A549 (cell line): ENCODE measurements at regions not wholly inside any gene's neighbourhood (a gene's known extent, or its start where the extent isn't known, plus 50 kb on each side); places are given as distances from the start of the nearest gene placed in this dataset.
A peak's percentile ranks its signal among the peaks of the same experiment; 100 is the strongest.
"Not testable (repeated sequence)": the region's sequence is repeated elsewhere in the genome, so short reads cannot be mapped to it uniquely, and the experiment has no call there.

Source experiments
- ATAC-seq, 2 experiments: fragments of 200-7000 bp in 1 of 2; fragments of >200 bp in 1 of 2; cut with Nextera tagmentation in 1 of 2; cut with Tn5 transposase in 1 of 2; 3 replicates each; pipeline versions ENCODE4 v1.8.0 to v1.9.1; 2018 to 2020; ENCODE audit warnings: mild to moderate bottlenecking in 1 of 2, moderate library complexity in 1 of 2
- CTCF ChIA-PET: fragments of 300-600 bp; sonication (Branson Sonifier 250); formaldehyde crosslinking; extraction: SDS; loops from one replicate; lab custom pipeline; 2021; ENCODE audit warnings: antibody characterized with exemption, inconsistent platforms; lab: Yijun Ruan, JAX
- POLR2A ChIA-PET: fragments of 350-600 bp; formaldehyde crosslinking; extraction: SDS; loops from one replicate; lab custom pipeline; 2021; ENCODE audit warnings: antibody characterized with exemption, inconsistent platforms; lab: Yijun Ruan, JAX
- DNase-seq, 2 experiments: peaks; one replicate each; pipeline versions ENCODE4 v3.0.0 to v3.0.0-alpha.2; 2011 to 2016; ENCODE audit warnings: low read depth in 1 of 2, low spot score in 1 of 2
- FAIRE-seq: peaks from 2 replicates; lab custom pipeline; 2011; peaks lifted over from hg19 to GRCh38; lab: Jason Lieb, UNC
- H3K27ac ChIP-seq, 2 experiments: fragments of >200 bp; sonication (Bioruptor Twin); formaldehyde crosslinking; 3 replicates each; pipeline ENCODE4 v1.5.1; 2016 to 2017
- H3K4me1 ChIP-seq: fragments of >200 bp; sonication (Bioruptor Twin); formaldehyde crosslinking; 3 replicates; pipeline ENCODE4 v1.6.1; 2016
- H3K4me2 ChIP-seq: fragments of >200 bp; sonication (Bioruptor Twin); formaldehyde crosslinking; 3 replicates; pipeline ENCODE4 v1.6.1; 2016
- H3K4me3 ChIP-seq: fragments of >200 bp; sonication (Bioruptor Twin); formaldehyde crosslinking; 3 replicates; pipeline ENCODE4 v1.5.1; 2016
- H3K9me3 ChIP-seq: fragments of >200 bp; sonication (Bioruptor Twin); formaldehyde crosslinking; 3 replicates; pipeline ENCODE4 v1.6.1; 2016
- BHLHE40 ChIP-seq: IDR thresholded peaks from 2 replicates; pipeline ENCODE4 v1.6.1; 2012; ENCODE audit warnings: low read depth, low read length, inconsistent platforms
- CBX8 ChIP-seq: fragments of 200-600 bp; sonication (generic); IDR thresholded peaks from 2 replicates; pipeline ENCODE4 v1.6.1; 2016
- CEBPB ChIP-seq, 2 experiments: fragments of >200 bp in 1 of 2; sonication (Bioruptor Twin) in 1 of 2; formaldehyde crosslinking in 1 of 2; IDR thresholded peaks; 2 replicates each; pipeline ENCODE4 v1.6.1; 2012 to 2016
- EP300 ChIP-seq, 2 experiments: fragments of >200 bp; sonication (Bioruptor Twin); formaldehyde crosslinking; IDR thresholded peaks; 2 replicates in 1 of 2; 3 replicates in 1 of 2; pipeline ENCODE4 v1.6.1; 2016 to 2017
- ESRRA ChIP-seq: fragments of 150-350 bp; IDR thresholded peaks from 2 replicates; pipeline ENCODE4 v1.6.1; 2014; ENCODE audit warnings: mild to moderate bottlenecking, low read length, borderline replicate concordance
- FOSB ChIP-seq: fragments of 250-450 bp; sonication (Bioruptor Pico); IDR thresholded peaks from 2 replicates; pipeline ENCODE4 v1.5.0; 2020; ENCODE audit warnings: mild to moderate bottlenecking, moderate library complexity
- FOXS1 ChIP-seq: fragments of 250-450 bp; sonication (Bioruptor Pico); IDR thresholded peaks from 2 replicates; pipeline ENCODE4 v1.5.0; 2020; ENCODE audit warnings: mild to moderate bottlenecking, moderate library complexity
- HDAC2 ChIP-seq: fragments of 200-600 bp; sonication (generic); IDR thresholded peaks from 2 replicates; pipeline ENCODE4 v1.6.1; 2016
- HEYL ChIP-seq: fragments of 250-450 bp; sonication (Bioruptor Pico); IDR thresholded peaks from 2 replicates; pipeline ENCODE4 v1.8.0; 2021; ENCODE audit warnings: mild to moderate bottlenecking, moderate library complexity
- JUN ChIP-seq, 2 experiments: fragments of >200 bp; sonication (Bioruptor Twin); formaldehyde crosslinking; IDR thresholded peaks; 2 replicates in 1 of 2; 3 replicates in 1 of 2; pipeline ENCODE4 v1.6.1; 2016 to 2017
- KDM5A ChIP-seq: fragments of 200-600 bp; sonication (generic); IDR thresholded peaks from 2 replicates; pipeline ENCODE4 v1.6.1; 2016; ENCODE audit warnings: antibody characterized with exemption, mild to moderate bottlenecking
- MAZ ChIP-seq: fragments of 150-350 bp; IDR thresholded peaks from 2 replicates; pipeline ENCODE4 v1.6.1; 2014; ENCODE audit warnings: antibody characterized with exemption, low read depth, low read length, borderline replicate concordance
- MYC ChIP-seq: IDR thresholded peaks from 2 replicates; pipeline ENCODE4 v1.6.1; 2012; ENCODE audit warnings: mild to moderate bottlenecking, inconsistent platforms, low read length, improper control_type of control experiment, borderline replicate concordance
- NFE2L2 ChIP-seq: fragments of 150-350 bp; conservative IDR thresholded peaks from 2 replicates; pipeline ENCODE4 v1.6.1; 2014; ENCODE audit warnings: low read length
- NPAS2 ChIP-seq: fragments of 250-450 bp; sonication (Bioruptor Pico); IDR thresholded peaks from 2 replicates; pipeline ENCODE4 v1.8.0; 2022; ENCODE audit warnings: mild to moderate bottlenecking, moderate library complexity, borderline replicate concordance
- NR3C1 ChIP-seq: fragments of >200 bp; sonication (Bioruptor Twin); formaldehyde crosslinking; IDR thresholded peaks from 3 replicates; pipeline ENCODE4 v1.6.1; 2017
- POLR2A ChIP-seq: IDR thresholded peaks from 2 replicates; pipeline ENCODE4 v1.6.1; 2012; ENCODE audit warnings: mild to moderate bottlenecking, low read length
- POLR2AphosphoS2 ChIP-seq: conservative IDR thresholded peaks from 2 replicates; pipeline ENCODE4 v1.6.1; 2012; ENCODE audit warnings: low read length, improper control_type of control experiment, inconsistent platforms
- RAD21 ChIP-seq, 2 experiments: fragments of >200 bp in 1 of 2; sonication (Bioruptor Twin) in 1 of 2; formaldehyde crosslinking in 1 of 2; IDR thresholded peaks in 1 of 2; conservative IDR thresholded peaks in 1 of 2; 2 replicates in 1 of 2; 3 replicates in 1 of 2; pipeline ENCODE4 v1.6.1; 2012 to 2018; ENCODE audit warnings: inconsistent platforms in 1 of 2
- ZC3H11A ChIP-seq: fragments of 450-650 bp; IDR thresholded peaks from 2 replicates; pipeline ENCODE4 v1.6.1; 2014; ENCODE audit warnings: antibody characterized with exemption, mild to moderate bottlenecking
- ZSCAN20 ChIP-seq: fragments of 250-450 bp; sonication (Bioruptor Pico); IDR thresholded peaks from 2 replicates; pipeline ENCODE4 v1.8.0; 2022; ENCODE audit warnings: mild to moderate bottlenecking, moderate library complexity
- WGBS: methylation state at CpG from one replicate; pipeline ENCODE4 v1.1.6; 2017; ENCODE audit errors: missing lambda C conversion rate; 5-methylcytosine and 5-hydroxymethylcytosine counted together
- TF ChIP-seq, protein P1 (sequence below): IDR thresholded peaks from 2 replicates; pipeline ENCODE4 v1.6.1; 2012; ENCODE audit warnings: low read depth, borderline replicate concordance
- TF ChIP-seq, protein P2 (sequence below): fragments of 450-650 bp; IDR thresholded peaks from 2 replicates; pipeline ENCODE4 v1.6.1; 2014; ENCODE audit warnings: antibody characterized with exemption
- TF ChIP-seq, protein P3 (sequence below): fragments of 250-450 bp; sonication (Bioruptor Pico); IDR thresholded peaks from 2 replicates; pipeline ENCODE4 v1.5.0; 2021; ENCODE audit warnings: mild to moderate bottlenecking, moderate library complexity, borderline replicate concordance
- TF ChIP-seq, protein P4 (sequence below): IDR thresholded peaks from 2 replicates; pipeline ENCODE4 v1.6.1; 2012
- TF ChIP-seq, protein P5 (sequence below): fragments of >200 bp; sonication (Bioruptor Twin); formaldehyde crosslinking; IDR thresholded peaks from 3 replicates; pipeline ENCODE4 v1.5.1; 2016
- TF ChIP-seq, protein P6 (sequence below): fragments of 250-450 bp; sonication (Bioruptor Pico); IDR thresholded peaks from 2 replicates; pipeline ENCODE4 v1.5.0; 2020; ENCODE audit warnings: low read depth, mild to moderate bottlenecking, moderate library complexity

DNA sequence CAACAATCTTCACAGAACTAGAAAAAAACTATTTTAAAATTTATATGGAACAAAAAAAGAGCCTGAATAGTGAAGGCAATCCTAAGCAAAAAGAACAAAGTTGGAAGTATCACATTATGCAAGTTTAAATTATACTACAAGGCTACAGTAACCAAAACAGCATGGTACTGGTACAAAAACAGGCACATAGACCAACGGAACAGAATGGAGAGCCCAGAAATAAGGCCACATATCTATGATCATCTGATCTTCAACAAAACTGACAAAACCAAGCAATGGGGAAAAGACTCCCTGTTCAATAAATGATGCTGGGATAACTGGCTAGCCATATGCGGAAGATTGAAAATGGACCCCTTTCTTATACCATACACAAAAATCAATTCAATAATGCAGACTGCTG is 74.4 kb upstream of the RTN4 start:
- ATAC-seq, H3K27ac ChIP-seq, H3K4me3 ChIP-seq, H3K4me2 ChIP-seq, DNase-seq, H3K9me3 ChIP-seq, H3K4me1 ChIP-seq, POLR2A ChIA-PET, FAIRE-seq: not testable (repeated sequence)
- 89% methylated on average over 2 of the region's 2 CpGs for WGBS
- CTCF ChIA-PET, result interaction anchor here (0.7 to 3.1 kb wide), 5 partner anchors 8 to 76 kb away, joined by 3 to 9 read pairs (median 3); no protein-coding TSS in a partner anchor

DNA sequence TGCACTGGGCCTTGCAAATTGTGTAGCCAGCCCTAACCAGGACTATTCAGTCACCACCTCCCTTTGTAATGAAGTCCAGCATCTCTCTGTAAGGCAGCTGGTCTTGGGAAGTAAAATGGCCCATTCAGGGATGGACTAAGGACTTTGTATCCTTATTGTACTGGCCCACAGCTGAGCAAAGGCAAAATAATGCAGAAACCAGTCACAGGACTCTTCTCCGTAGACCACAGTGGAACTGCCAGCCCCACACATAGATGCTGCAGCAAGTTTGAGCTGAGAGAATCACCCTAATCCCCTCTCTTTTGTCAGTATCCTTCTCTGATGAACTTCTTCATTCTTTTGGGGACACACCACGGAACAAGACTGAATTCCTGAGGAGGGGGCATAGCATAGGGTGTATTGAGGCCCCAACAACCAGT is 73.6 kb upstream of the RTN4 start:
- no peak for TF ChIP-seq KDM5A
- no peak for TF ChIP-seq POLR2AphosphoS2
- TF ChIP-seq, protein P1, sequence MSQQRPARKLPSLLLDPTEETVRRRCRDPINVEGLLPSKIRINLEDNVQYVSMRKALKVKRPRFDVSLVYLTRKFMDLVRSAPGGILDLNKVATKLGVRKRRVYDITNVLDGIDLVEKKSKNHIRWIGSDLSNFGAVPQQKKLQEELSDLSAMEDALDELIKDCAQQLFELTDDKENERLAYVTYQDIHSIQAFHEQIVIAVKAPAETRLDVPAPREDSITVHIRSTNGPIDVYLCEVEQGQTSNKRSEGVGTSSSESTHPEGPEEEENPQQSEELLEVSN, result no peak
- TF ChIP-seq, protein P2, sequence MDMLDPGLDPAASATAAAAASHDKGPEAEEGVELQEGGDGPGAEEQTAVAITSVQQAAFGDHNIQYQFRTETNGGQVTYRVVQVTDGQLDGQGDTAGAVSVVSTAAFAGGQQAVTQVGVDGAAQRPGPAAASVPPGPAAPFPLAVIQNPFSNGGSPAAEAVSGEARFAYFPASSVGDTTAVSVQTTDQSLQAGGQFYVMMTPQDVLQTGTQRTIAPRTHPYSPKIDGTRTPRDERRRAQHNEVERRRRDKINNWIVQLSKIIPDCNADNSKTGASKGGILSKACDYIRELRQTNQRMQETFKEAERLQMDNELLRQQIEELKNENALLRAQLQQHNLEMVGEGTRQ, result no peak
- TF ChIP-seq ESRRA, result no peak
- no peak for TF ChIP-seq HDAC2
- TF ChIP-seq, protein P3, sequence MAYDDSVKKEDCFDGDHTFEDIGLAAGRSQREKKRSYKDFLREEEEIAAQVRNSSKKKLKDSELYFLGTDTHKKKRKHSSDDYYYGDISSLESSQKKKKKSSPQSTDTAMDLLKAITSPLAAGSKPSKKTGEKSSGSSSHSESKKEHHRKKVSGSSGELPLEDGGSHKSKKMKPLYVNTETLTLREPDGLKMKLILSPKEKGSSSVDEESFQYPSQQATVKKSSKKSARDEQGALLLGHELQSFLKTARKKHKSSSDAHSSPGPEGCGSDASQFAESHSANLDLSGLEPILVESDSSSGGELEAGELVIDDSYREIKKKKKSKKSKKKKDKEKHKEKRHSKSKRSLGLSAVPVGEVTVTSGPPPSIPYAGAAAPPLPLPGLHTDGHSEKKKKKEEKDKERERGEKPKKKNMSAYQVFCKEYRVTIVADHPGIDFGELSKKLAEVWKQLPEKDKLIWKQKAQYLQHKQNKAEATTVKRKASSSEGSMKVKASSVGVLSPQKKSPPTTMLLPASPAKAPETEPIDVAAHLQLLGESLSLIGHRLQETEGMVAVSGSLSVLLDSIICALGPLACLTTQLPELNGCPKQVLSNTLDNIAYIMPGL (CRISPR knock-in tag), result no peak
- TF ChIP-seq, protein P4, sequence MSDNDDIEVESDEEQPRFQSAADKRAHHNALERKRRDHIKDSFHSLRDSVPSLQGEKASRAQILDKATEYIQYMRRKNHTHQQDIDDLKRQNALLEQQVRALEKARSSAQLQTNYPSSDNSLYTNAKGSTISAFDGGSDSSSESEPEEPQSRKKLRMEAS, result no peak
- no peak for TF ChIP-seq ZSCAN20 (CRISPR knock-in tag)
- no peak for TF ChIP-seq FOSB (CRISPR knock-in tag)
- no peak for TF ChIP-seq JUN (IDR thresholded peaks at IDR 0.05)
- no peak for TF ChIP-seq HEYL
- no peak for TF ChIP-seq FOXS1 (CRISPR knock-in tag)
- no peak for TF ChIP-seq EP300 (IDR thresholded peaks at IDR 0.05)
- TF ChIP-seq NR3C1, result no peak
- no peak overlapping the region for H3K27ac ChIP-seq
- no peak overlapping the region for H3K4me3 ChIP-seq
- 61% methylated on average over 2 of the region's 2 CpGs for WGBS
- DNase-seq (no peak), ATAC-seq (no peak), FAIRE-seq (no peak)
- POLR2A ChIA-PET, result no interaction called here
- peaks cover 3% of the 10 kb centered on the region; the same call in 1 of the 3 replicates for H3K9me3 ChIP-seq
- H3K4me1 ChIP-seq, result no peaks in the 10 kb centered on the region
- no peak overlapping the region for H3K4me2 ChIP-seq
- CTCF ChIA-PET, result interaction anchor here (0.6 to 3.1 kb wide), 5 partner anchors 12 to 224 kb away, joined by 3 to 9 read pairs (median 4); no protein-coding TSS in a partner anchor

DNA sequence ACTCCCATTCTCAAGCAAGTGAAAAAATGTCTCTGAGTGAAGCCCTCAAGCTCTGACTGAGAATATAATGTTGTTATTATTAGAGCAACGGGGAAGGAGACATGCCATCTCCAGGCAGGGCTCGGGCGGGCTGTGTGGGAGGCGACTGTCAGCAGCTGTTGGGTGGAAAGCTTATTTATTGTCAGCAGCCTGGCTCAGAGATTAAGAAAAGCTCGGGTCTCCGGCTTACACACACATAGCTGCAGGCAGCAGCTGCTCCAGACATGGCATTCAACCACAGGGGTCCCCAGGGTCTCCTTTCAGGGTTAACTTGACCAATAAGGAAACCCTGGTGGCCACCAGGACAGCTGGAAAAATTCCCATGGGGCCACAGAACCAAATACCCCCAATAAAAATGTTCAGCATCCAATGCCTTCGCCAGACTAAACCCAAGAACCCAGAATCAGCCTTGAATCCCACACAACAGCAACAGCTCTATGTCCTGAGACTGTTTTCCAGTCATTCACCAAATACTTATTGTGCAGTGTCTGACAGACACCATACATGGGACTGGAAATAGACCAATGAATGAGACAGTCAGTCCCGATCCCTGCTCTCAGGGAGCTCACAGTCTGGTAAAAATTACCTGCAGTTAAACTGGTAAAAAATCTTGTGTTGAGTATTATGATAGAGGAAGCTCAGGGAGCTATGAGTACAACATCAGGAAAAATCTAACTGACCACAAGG is 70.5 kb upstream of the RTN4 start:
- POLR2A ChIA-PET, result no interaction called here
- FAIRE-seq (no peak), DNase-seq (no peak), ATAC-seq (0 out of 6 replicates have a peak, but pooled peaks of 1 of the 2 experiments have one; percentile 18)
- no peak overlapping the region for H3K4me3 ChIP-seq
- H3K9me3 ChIP-seq, result peaks cover 3% of the 10 kb centered on the region; the same call in 1 of the 3 replicates
- H3K27ac ChIP-seq, result no peak overlapping the region; a peak in 1 of 6 replicates
- no peak overlapping the region for H3K4me2 ChIP-seq
- WGBS, result 82% methylated on average over 8 of the region's 8 CpGs
- peaks cover 16% of the 10 kb centered on the region for H3K4me1 ChIP-seq
- CTCF ChIA-PET, result interaction anchor here (1.2 to 3.2 kb wide), 7 partner anchors 12 to 72 kb away, joined by 4 to 14 read pairs (median 6); no protein-coding TSS in a partner anchor
- TF ChIP-seq, protein P5, sequence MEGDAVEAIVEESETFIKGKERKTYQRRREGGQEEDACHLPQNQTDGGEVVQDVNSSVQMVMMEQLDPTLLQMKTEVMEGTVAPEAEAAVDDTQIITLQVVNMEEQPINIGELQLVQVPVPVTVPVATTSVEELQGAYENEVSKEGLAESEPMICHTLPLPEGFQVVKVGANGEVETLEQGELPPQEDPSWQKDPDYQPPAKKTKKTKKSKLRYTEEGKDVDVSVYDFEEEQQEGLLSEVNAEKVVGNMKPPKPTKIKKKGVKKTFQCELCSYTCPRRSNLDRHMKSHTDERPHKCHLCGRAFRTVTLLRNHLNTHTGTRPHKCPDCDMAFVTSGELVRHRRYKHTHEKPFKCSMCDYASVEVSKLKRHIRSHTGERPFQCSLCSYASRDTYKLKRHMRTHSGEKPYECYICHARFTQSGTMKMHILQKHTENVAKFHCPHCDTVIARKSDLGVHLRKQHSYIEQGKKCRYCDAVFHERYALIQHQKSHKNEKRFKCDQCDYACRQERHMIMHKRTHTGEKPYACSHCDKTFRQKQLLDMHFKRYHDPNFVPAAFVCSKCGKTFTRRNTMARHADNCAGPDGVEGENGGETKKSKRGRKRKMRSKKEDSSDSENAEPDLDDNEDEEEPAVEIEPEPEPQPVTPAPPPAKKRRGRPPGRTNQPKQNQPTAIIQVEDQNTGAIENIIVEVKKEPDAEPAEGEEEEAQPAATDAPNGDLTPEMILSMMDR, result no peak
- TF ChIP-seq, protein P6, sequence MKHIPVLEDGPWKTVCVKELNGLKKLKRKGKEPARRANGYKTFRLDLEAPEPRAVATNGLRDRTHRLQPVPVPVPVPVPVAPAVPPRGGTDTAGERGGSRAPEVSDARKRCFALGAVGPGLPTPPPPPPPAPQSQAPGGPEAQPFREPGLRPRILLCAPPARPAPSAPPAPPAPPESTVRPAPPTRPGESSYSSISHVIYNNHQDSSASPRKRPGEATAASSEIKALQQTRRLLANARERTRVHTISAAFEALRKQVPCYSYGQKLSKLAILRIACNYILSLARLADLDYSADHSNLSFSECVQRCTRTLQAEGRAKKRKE (CRISPR knock-in tag), result no peak
- TF ChIP-seq CBX8 (no peak), BHLHE40 (no peak), RAD21 (conservative IDR thresholded peaks at IDR 0.05 in 1 of 2, IDR thresholded peaks at IDR 0.05 in 1 of 2) (no peak), CEBPB (IDR thresholded peaks at IDR 0.05) (no peak), NFE2L2 (no peak), POLR2A (no peak), ZC3H11A (no peak), POLR2AphosphoS2 (no peak), NPAS2 (no peak), MYC (no peak), MAZ (no peak)
- TF ChIP-seq, protein P2, result no peak
